ENCODE measurements at regions not wholly inside any gene's neighbourhood (a gene's known extent, or its start where the extent isn't known, plus 50 kb on each side); places are given as distances from the start of the nearest gene placed in this dataset.

GRCh38 chr5:175319199-175319598 is 124.8 kb downstream of the DRD1 start:
- no peak for TF ChIP-seq CTCF (IDR thresholded peaks at IDR 0.05)
- no peaks in the 10 kb centered on the region for H3K27me3 ChIP-seq (replicated peaks; ENCODE audit: insufficient read depth)
- no peaks in the 10 kb centered on the region for H3K36me3 ChIP-seq
- no peak overlapping the region for H3K4me3 ChIP-seq
- no peaks in the 10 kb centered on the region for H3K4me1 ChIP-seq (ENCODE audit: control insufficient read depth in 1 of 2, low read depth in 2 of 2)
- no peak overlapping the region for H3K27ac ChIP-seq
- no peaks in the 10 kb centered on the region for H3K9me3 ChIP-seq
- DNase-seq (ENCODE audit: low spot score) (no peak), ATAC-seq (ENCODE audit: insufficient number of reproducible peaks, low FRiP score, low read depth) (no peak)

GRCh38 chr5:175317872-175318271 is 126.1 kb downstream of the DRD1 start:
- TF ChIP-seq CTCF (IDR thresholded peaks at IDR 0.05) = no peak
- no peak for ATAC-seq (ENCODE audit: insufficient number of reproducible peaks, low FRiP score, low read depth)
- H3K4me3 ChIP-seq = no peak overlapping the region
- DNase-seq (ENCODE audit: low spot score) = no peak
- H3K27me3 ChIP-seq (replicated peaks; ENCODE audit: insufficient read depth) = no peaks in the 10 kb centered on the region
- H3K9me3 ChIP-seq = no peaks in the 10 kb centered on the region
- H3K27ac ChIP-seq = no peak overlapping the region
- H3K4me1 ChIP-seq (ENCODE audit: control insufficient read depth in 1 of 2, low read depth in 2 of 2) = no peaks in the 10 kb centered on the region
- H3K36me3 ChIP-seq = no peaks in the 10 kb centered on the region

GRCh38 chr5:175309218-175309810 is 134.7 kb downstream of the DRD1 start:
- Histone ChIP-seq H3K4me3 (no peak overlapping the region), H3K36me3 (no peaks in the 10 kb centered on the region), H3K27me3 (replicated peaks; ENCODE audit: insufficient read depth) (no peaks in the 10 kb centered on the region), H3K4me1 (ENCODE audit: control insufficient read depth in 1 of 2, low read depth in 2 of 2) (no peaks in the 10 kb centered on the region), H3K9me3 (peaks cover 2% of the 10 kb centered on the region), H3K27ac (no peak overlapping the region)
- ATAC-seq (ENCODE audit: insufficient number of reproducible peaks, low FRiP score, low read depth) (no peak), DNase-seq (ENCODE audit: low spot score) (no peak)
- TF ChIP-seq CTCF (IDR thresholded peaks at IDR 0.05) = no peak

GRCh38 chr5:175308701-175309100 is 135.3 kb downstream of the DRD1 start:
- Histone ChIP-seq H3K36me3 (no peaks in the 10 kb centered on the region), H3K9me3 (peaks cover 3% of the 10 kb centered on the region), H3K27ac (no peak overlapping the region), H3K4me1 (ENCODE audit: control insufficient read depth in 1 of 2, low read depth in 2 of 2) (no peaks in the 10 kb centered on the region), H3K4me3 (no peak overlapping the region), H3K27me3 (replicated peaks; ENCODE audit: insufficient read depth) (no peaks in the 10 kb centered on the region)
- no peak for DNase-seq (ENCODE audit: low spot score)
- TF ChIP-seq CTCF (IDR thresholded peaks at IDR 0.05) = no peak
- ATAC-seq (ENCODE audit: insufficient number of reproducible peaks, low FRiP score, low read depth) = no peak

- no peak for ATAC-seq (ENCODE audit: insufficient number of reproducible peaks, low FRiP score, low read depth)
- no peak for DNase-seq (ENCODE audit: low spot score)
- H3K27ac ChIP-seq = no peak overlapping the region
These were observed 137.6 kb downstream of the DRD1 start for GRCh38 chr5:175306381-175306780.

More at GRCh38 chr5:175306381-175306780, 137.6 kb downstream of the DRD1 start:
- TF ChIP-seq CTCF (IDR thresholded peaks at IDR 0.05) = no peak
- H3K9me3 ChIP-seq = peaks cover 3% of the 10 kb centered on the region
- no peak overlapping the region for H3K4me3 ChIP-seq
- no peaks in the 10 kb centered on the region for H3K36me3 ChIP-seq
- H3K4me1 ChIP-seq (ENCODE audit: control insufficient read depth in 1 of 2, low read depth in 2 of 2) = no peaks in the 10 kb centered on the region
- no peaks in the 10 kb centered on the region for H3K27me3 ChIP-seq (replicated peaks; ENCODE audit: insufficient read depth)

Data from thoracic aorta (tissue), 2 donors.